Progenitor cell of endocrine pancreas (in vitro differentiated cells): ENCODE measurements at regions not wholly inside any gene's neighbourhood (a gene's known extent, or its start where the extent isn't known, plus 50 kb on each side); places are given as distances from the start of the nearest gene placed in this dataset.

Experiments
- DNase-seq: peaks from one replicate; pipeline ENCODE4 v3.0.0; 2021; ENCODE audit warnings: low spot score; ENCODE audit not compliant: unreplicated experiment
- H3K27ac Mint-ChIP-seq: 2 replicates; pipeline ENCODE4 v1.8.0; 2021; ENCODE audit warnings: mild to moderate bottlenecking, moderate library complexity, mixed read lengths
- H3K27me3 Mint-ChIP-seq: 2 replicates; pipeline ENCODE4 v1.8.0; 2021; ENCODE audit warnings: mixed read lengths
- H3K36me3 Mint-ChIP-seq: 2 replicates; pipeline ENCODE4 v1.8.0; 2022; ENCODE audit warnings: mixed read lengths; ENCODE audit not compliant: insufficient read depth
- H3K4me1 Mint-ChIP-seq: 2 replicates; pipeline ENCODE4 v1.8.0; 2021; ENCODE audit warnings: low read depth, mixed read lengths
- H3K4me3 Mint-ChIP-seq: 2 replicates; pipeline ENCODE4 v1.8.0; 2021; ENCODE audit warnings: low read depth, mild to moderate bottlenecking, moderate library complexity, mixed read lengths
- H3K9me3 Mint-ChIP-seq: 2 replicates; pipeline ENCODE4 v1.8.0; 2021; ENCODE audit warnings: low read depth, mixed read lengths
- TF ChIP-seq, protein P1 (sequence below): fragments of 200-600 bp; sonication (generic); IDR thresholded peaks from one replicate; pipeline ENCODE4 v1.5.0; 2021; ENCODE audit warnings: antibody characterized with exemption, mild to moderate bottlenecking; ENCODE audit not compliant: unreplicated experiment

- no peak overlapping the region for H3K27ac Mint-ChIP-seq
- TF ChIP-seq, protein P1, sequence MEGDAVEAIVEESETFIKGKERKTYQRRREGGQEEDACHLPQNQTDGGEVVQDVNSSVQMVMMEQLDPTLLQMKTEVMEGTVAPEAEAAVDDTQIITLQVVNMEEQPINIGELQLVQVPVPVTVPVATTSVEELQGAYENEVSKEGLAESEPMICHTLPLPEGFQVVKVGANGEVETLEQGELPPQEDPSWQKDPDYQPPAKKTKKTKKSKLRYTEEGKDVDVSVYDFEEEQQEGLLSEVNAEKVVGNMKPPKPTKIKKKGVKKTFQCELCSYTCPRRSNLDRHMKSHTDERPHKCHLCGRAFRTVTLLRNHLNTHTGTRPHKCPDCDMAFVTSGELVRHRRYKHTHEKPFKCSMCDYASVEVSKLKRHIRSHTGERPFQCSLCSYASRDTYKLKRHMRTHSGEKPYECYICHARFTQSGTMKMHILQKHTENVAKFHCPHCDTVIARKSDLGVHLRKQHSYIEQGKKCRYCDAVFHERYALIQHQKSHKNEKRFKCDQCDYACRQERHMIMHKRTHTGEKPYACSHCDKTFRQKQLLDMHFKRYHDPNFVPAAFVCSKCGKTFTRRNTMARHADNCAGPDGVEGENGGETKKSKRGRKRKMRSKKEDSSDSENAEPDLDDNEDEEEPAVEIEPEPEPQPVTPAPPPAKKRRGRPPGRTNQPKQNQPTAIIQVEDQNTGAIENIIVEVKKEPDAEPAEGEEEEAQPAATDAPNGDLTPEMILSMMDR: no peak
- peaks cover 20% of the 10 kb centered on the region for H3K4me1 Mint-ChIP-seq
- H3K36me3 Mint-ChIP-seq: no peaks in the 10 kb centered on the region
- H3K4me3 Mint-ChIP-seq: no peak overlapping the region
- no peaks in the 10 kb centered on the region for H3K9me3 Mint-ChIP-seq
- peaks cover 16% of the 10 kb centered on the region for H3K27me3 Mint-ChIP-seq
- DNase-seq: no peak
These were observed 484.6 kb downstream of the PRELID2 start for GRCh38 chr5:145350513-145350912.

GRCh38 chr5:145347026-145347616, 488.0 kb downstream of the PRELID2 start:
- TF ChIP-seq, protein P1: peak; percentile 72
- no peaks in the 10 kb centered on the region for H3K36me3 Mint-ChIP-seq
- peaks cover 12% of the 10 kb centered on the region for H3K4me1 Mint-ChIP-seq
- H3K27me3 Mint-ChIP-seq: peaks cover 10% of the 10 kb centered on the region
- peaks cover 2% of the 10 kb centered on the region for H3K9me3 Mint-ChIP-seq
- no peak overlapping the region for H3K4me3 Mint-ChIP-seq
- DNase-seq: no peak
- H3K27ac Mint-ChIP-seq: no peak overlapping the region

GRCh38 chr5:145345511-145346287, 489.4 kb downstream of the PRELID2 start:
- H3K36me3 Mint-ChIP-seq: no peaks in the 10 kb centered on the region
- TF ChIP-seq, protein P1: no peak
- peaks cover 2% of the 10 kb centered on the region for H3K27me3 Mint-ChIP-seq
- peaks cover 6% of the 10 kb centered on the region for H3K9me3 Mint-ChIP-seq
- H3K27ac Mint-ChIP-seq: no peak overlapping the region
- H3K4me3 Mint-ChIP-seq: no peak overlapping the region
- no peak for DNase-seq
- H3K4me1 Mint-ChIP-seq: peaks cover 12% of the 10 kb centered on the region

DNA sequence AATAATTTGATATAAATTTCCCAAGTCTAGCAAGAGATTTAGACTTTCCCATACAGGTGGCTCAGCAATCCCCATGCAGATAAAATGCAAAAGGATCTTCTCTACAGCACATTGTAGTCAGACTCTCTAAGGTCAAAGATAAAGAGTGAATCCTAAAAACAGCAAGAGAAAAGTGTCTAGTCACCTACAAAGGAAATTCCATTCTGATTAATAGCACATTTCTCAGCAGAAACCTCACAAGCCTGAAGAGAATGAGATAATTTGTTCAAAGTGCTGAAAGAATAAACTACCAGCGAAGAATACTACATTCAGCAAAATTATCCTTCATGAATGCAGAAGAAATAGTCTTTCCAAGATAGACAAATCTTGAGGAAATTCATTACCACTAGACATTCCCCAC, 493.3 kb downstream of the PRELID2 start:
- no peaks in the 10 kb centered on the region for H3K36me3 Mint-ChIP-seq
- H3K4me3 Mint-ChIP-seq: no peak overlapping the region
- H3K4me1 Mint-ChIP-seq: peaks cover 11% of the 10 kb centered on the region
- no peak for DNase-seq
- H3K27me3 Mint-ChIP-seq: no peaks in the 10 kb centered on the region
- H3K9me3 Mint-ChIP-seq: peaks cover 6% of the 10 kb centered on the region
- H3K27ac Mint-ChIP-seq: no peak overlapping the region
- TF ChIP-seq, protein P1: no peak

DNA sequence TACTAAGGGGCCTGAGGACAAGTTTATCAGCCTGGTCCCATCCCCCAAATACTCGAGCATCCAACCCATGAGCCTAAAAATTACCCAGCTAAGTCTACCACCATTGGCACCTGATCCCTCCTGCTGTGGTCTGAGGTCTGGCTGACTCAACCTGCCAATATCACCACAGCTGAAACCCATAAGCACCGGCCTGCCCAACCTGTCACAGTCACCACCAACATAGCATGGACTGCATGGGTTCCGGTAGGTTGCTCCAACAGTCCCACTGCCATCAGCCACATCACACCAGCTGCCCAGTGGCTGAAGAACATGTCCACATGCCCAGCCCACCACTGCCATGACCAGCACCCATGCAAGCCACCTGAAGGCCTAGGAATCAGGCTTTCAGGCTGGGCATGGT, 495.0 kb downstream of the PRELID2 start:
- Mint-ChIP-seq H3K27me3 (no peaks in the 10 kb centered on the region), H3K4me3 (no peak overlapping the region), H3K36me3 (no peaks in the 10 kb centered on the region), H3K4me1 (no peaks in the 10 kb centered on the region), H3K27ac (no peak overlapping the region), H3K9me3 (peaks cover 10% of the 10 kb centered on the region)
- TF ChIP-seq, protein P1: no peak
- DNase-seq: no peak
